Erythroblast (primary cell): ENCODE measurements at regions not wholly inside any gene's neighbourhood (a gene's known extent, or its start where the extent isn't known, plus 50 kb on each side); places are given as distances from the start of the nearest gene placed in this dataset.

Experiments used
- GATA1 ChIP-seq: IDR thresholded peaks from 2 replicates; pipeline ENCODE4 v1.6.1; 2011; ENCODE audit warnings: low read depth, mild to moderate bottlenecking, control low read depth, low read length, moderate library complexity
- POLR2A ChIP-seq: IDR thresholded peaks from 2 replicates; pipeline ENCODE4 v1.6.1; 2011; ENCODE audit warnings: mild to moderate bottlenecking, low read length

DNA sequence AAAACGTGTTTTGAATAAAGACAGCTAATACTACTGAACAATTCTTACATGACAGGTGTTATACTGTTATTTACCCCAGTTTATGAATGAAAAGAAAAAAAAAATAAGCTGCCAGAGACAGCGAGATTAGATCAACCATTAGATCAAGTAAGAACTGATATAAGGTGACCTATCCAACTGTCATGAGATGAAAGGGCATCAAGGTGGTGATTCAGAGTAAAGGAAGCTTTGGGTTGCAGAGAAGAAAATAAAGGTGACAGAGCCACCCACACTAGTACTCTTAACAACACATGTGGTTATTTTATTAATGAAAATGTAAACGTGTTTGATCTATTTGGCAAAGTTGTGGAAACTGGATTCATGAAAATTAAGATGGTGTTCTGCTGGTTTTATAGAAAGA, 435.2 kb downstream of the GABRG2 start:
- no peak for TF ChIP-seq POLR2A
- TF ChIP-seq GATA1, result no peak
